ENCODE measurements at regions not wholly inside any gene's neighbourhood (a gene's known extent, or its start where the extent isn't known, plus 50 kb on each side); places are given as distances from the start of the nearest gene placed in this dataset.

DNA sequence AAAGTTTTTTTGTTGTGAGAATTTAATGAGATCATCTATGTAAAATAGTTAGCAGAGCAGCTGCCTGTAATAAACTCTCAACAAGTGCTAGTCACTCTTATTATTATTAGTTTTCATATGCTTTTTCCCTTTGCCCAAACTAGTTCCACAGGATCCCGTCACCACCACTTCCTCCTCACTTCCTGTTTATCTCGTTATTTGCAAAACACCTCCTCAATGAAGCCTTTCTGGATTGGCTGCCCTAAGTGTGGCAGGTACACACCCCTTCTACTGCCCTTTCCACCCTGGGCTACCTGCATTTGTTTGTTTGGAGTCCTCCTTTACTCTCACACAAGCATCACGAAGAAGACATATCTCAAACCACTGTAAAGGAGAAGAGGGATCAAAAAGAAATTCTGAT lies 54.4 kb upstream of the KLF3 start:
- DNase-seq = no peak

DNA sequence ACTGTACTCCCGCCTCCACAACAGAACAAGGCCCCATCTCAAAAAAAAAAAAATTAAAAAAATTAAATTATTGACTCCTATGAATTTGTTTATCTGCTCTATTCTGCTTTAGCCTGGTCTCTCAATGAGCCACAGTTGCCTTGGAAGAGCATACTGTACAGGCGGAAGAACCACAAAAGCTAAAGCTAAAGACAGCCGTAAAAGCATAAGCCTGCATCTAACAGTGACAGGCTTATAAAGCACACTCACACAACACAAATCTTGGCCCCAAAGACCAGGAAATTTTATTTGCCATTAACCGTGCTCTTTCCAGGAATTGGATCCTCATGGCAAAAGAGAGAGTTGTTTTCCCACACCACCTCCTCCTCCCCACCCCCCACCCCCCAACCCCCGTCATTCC lies 53.5 kb upstream of the KLF3 start:
- no peak for DNase-seq

DNA sequence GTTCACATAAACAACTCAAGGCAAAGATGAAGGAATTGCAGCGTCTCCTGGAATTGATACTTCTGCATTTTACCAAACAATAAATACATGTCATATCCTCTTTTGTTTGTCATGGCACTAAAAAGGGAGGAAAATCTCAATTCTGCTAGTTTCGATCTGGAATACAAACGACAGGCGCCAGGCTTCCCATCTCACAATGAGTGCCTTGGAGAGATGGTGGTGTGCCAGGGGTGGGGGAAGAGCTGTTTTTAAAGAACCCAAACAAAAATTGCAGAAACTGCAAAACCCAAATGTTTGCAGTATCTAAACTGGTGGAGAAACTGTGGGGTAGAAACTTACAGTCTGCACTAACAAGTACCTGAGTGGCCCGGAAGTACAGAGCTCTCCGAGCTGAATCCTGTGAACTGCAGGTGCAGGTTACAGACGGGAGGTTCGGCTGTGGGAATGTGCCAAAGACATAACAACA lies 53.0 kb upstream of the KLF3 start:
- no peak for DNase-seq

DNA sequence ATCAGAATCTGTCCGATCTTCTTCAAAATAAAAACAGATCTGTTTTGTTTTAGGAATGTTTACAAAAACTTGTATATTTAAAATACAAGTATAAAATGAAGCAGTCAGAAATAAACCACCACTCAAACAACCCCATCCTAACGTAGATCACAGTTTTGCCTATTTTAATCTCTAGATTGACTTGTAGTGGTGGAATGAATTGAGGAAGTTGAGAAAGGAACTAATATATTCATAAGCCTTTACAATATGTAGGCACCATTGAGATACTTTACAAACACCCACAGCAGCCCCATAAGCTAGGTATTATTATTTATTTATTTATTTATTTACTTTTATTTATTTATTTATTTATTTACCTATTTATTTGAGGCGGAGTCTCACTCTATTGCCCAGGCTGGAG lies 52.3 kb upstream of the KLF3 start:
- DNase-seq = no peak

DNA sequence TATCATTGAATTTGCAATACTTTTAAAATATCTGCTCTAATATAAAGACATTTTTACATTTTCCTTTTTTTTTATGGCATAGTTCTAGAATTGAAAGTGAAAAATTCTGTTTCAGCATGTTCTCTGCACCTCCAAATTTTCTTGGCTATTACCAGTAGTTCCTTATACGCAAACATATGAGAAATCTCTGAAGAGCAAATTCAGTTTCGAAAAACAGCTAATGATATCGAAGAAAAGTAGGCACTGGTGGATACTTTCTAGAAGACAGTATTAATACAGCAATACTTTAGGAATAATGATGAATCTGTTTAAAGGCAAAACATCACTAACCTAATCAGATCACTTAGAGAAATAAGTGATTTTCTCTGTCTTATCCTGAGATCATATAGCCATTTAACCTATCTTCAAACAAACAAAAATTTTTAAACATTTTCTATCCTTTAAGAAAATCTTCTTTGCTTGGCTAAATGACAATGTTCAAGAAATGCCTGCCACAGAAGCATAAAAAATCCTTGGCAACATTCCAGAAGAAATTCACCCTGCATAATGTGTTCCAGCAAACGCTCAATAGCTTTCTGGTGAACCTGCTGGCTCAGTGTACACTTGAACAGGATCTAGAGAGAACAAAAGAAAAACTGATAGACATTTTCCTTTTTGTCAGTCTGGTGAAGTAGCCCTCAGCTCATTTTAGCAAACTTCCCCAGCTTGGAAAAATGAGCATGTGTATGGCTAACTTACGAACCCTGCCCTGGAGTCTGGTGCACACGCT lies 51.2 kb upstream of the KLF3 start:
- DNase-seq = no peak

Measured in activated CD4-positive, alpha-beta T cell treated with anti-CD3 and anti-CD28 coated beads, Interleukin-10, Interleukin-2, amounts not matched to agents 100 ng/mL and 50 ng/mL, durations not matched to agents 16 hours and 8 hours (primary cell).